H1 (cell line): ENCODE measurements at regions not wholly inside any gene's neighbourhood (a gene's known extent, or its start where the extent isn't known, plus 50 kb on each side); places are given as distances from the start of the nearest gene placed in this dataset.

Source experiments
- CTCF ChIA-PET: fragments of 300-600 bp; sonication (Branson Sonifier 250); formaldehyde crosslinking; loops from one replicate; lab custom pipeline; 2021; ENCODE audit not compliant: partially characterized antibody; lab: Charles Lee
- POLR2A ChIA-PET: fragments of 300-600 bp; sonication (Branson Sonifier 250); formaldehyde crosslinking; loops from one replicate; lab custom pipeline; 2021; ENCODE audit warnings: inconsistent platforms; ENCODE audit not compliant: partially characterized antibody; lab: Charles Lee
- DNase-seq, 2 experiments: peaks; one replicate each; pipeline versions ENCODE4 v3.0.0 to v3.0.0-alpha.2; 2010 to 2022; ENCODE audit warnings: low spot score in 2 of 2, low read depth in 1 of 2, mixed read lengths in 1 of 2
- FAIRE-seq: peaks from 2 replicates; lab custom pipeline; 2011; peaks lifted over from hg19 to GRCh38; lab: Jason Lieb, UNC
- H2AFZ ChIP-seq: 2 replicates; pipeline ENCODE4 v1.8.1; 2012; ENCODE audit warnings: low read length, inconsistent platforms
- H2AK5ac ChIP-seq: 2 replicates; pipeline ENCODE4 v1.6.1; 2013; ENCODE audit warnings: low read depth, low read length
- H2BK120ac ChIP-seq: replicated peaks from 2 replicates; pipeline ENCODE3; 2013; ENCODE audit warnings: low read depth, low read length, inconsistent platforms
- H2BK12ac ChIP-seq: 2 replicates; pipeline ENCODE4 v1.6.1; 2013; ENCODE audit warnings: low read depth, low read length
- H2BK15ac ChIP-seq: 2 replicates; pipeline ENCODE4 v1.6.1; 2013; ENCODE audit warnings: low read length
- H2BK20ac ChIP-seq: 2 replicates; pipeline ENCODE4 v1.6.1; 2013; ENCODE audit warnings: low read length
- H2BK5ac ChIP-seq: 2 replicates; pipeline ENCODE4 v1.6.1; 2013; ENCODE audit warnings: low read depth, low read length
- H3K14ac ChIP-seq: 2 replicates; pipeline ENCODE4 v1.6.1; 2013; ENCODE audit warnings: inconsistent platforms; ENCODE audit not compliant: insufficient read length
- H3K18ac ChIP-seq: 2 replicates; pipeline ENCODE4 v1.6.1; 2013; ENCODE audit warnings: low read length; ENCODE audit errors: extremely low read depth
- H3K23ac ChIP-seq: 2 replicates; pipeline ENCODE4 v1.6.1; 2013; ENCODE audit warnings: inconsistent platforms; ENCODE audit not compliant: insufficient read length
- H3K23me2 ChIP-seq: 2 replicates; pipeline ENCODE4 v1.6.1; 2013; ENCODE audit warnings: low read depth, low read length
- H3K27ac ChIP-seq: 2 replicates; pipeline ENCODE4 v1.6.1; 2011; ENCODE audit warnings: low read depth, low read length, inconsistent platforms
- H3K27me3 ChIP-seq, 4 experiments: replicated peaks in 1 of 4; 1 replicate in 1 of 4; 2 replicates in 3 of 4; pipeline versions ENCODE4 v1.6.1 to v1.8.1; 2011 to 2013; ENCODE audit warnings: low read length in 3 of 4, mild to moderate bottlenecking in 3 of 4, inconsistent platforms in 2 of 4, mixed read lengths in 2 of 4, moderate library complexity in 1 of 4; ENCODE audit not compliant: control insufficient read depth in 3 of 4, insufficient read depth in 3 of 4; ENCODE audit errors: extremely low read depth in 1 of 4
- H3K36me3 ChIP-seq, 4 experiments: 2 replicates each; pipeline versions ENCODE4 v1.6.1 to v1.8.1; 2011 to 2013; ENCODE audit warnings: mild to moderate bottlenecking in 4 of 4, low read length in 3 of 4, moderate library complexity in 2 of 4, control low read depth in 1 of 4, inconsistent platforms in 1 of 4; ENCODE audit not compliant: insufficient read depth in 4 of 4, control insufficient read depth in 2 of 4
- H3K4ac ChIP-seq: replicated peaks from 2 replicates; pipeline ENCODE3; 2013; ENCODE audit warnings: low read length, low read depth, mixed read lengths, inconsistent platforms; ENCODE audit not compliant: insufficient read length
- H3K4me1 ChIP-seq, 4 experiments: replicated peaks in 1 of 4; 1 replicate in 1 of 4; 2 replicates in 3 of 4; pipeline versions ENCODE4 v1.6.1 to v1.8.1; 2011 to 2013; ENCODE audit warnings: low read length in 3 of 4, inconsistent platforms in 2 of 4, mixed read lengths in 1 of 4; ENCODE audit not compliant: insufficient read depth in 4 of 4, control insufficient read depth in 3 of 4
- H3K4me2 ChIP-seq, 2 experiments: 2 replicates each; pipeline versions ENCODE4 v1.6.1 to v1.8.1; 2011 to 2013; ENCODE audit warnings: low read depth in 2 of 2, low read length in 2 of 2, control low read depth in 1 of 2, inconsistent platforms in 1 of 2, mild to moderate bottlenecking in 1 of 2; ENCODE audit not compliant: insufficient read depth in 1 of 2
- H3K4me3 ChIP-seq, 4 experiments: fragments of 200-600, 300-600 bp in 1 of 4; sonication (generic), shearing (Covaris generic), sonication (Bioruptor Twin) in 1 of 4; 2 replicates each; pipeline versions ENCODE4 v1.5.1 to v1.8.1; 2011 to 2016; ENCODE audit warnings: low read length in 4 of 4, low read depth in 3 of 4, control low read depth in 2 of 4, inconsistent platforms in 2 of 4, mild to moderate bottlenecking in 2 of 4, mixed read lengths in 1 of 4, moderate library complexity in 1 of 4; ENCODE audit not compliant: insufficient read depth in 2 of 4; ENCODE audit errors: extremely low read depth in 1 of 4
- H3K56ac ChIP-seq: replicated peaks from 2 replicates; pipeline ENCODE3; 2013; ENCODE audit warnings: low read depth, mild to moderate bottlenecking, mixed read lengths, low read length, inconsistent platforms; ENCODE audit not compliant: insufficient read length
- H3K79me1 ChIP-seq: 2 replicates; pipeline ENCODE4 v1.6.1; 2013; ENCODE audit warnings: low read depth, low read length, control low read depth
- H3K79me2 ChIP-seq, 2 experiments: 2 replicates each; pipeline versions ENCODE4 v1.6.1 to v1.8.1; 2012 to 2013; ENCODE audit warnings: low read length in 2 of 2, mild to moderate bottlenecking in 2 of 2, inconsistent platforms in 1 of 2; ENCODE audit not compliant: insufficient read depth in 2 of 2, control insufficient read depth in 1 of 2
- H3K9ac ChIP-seq, 4 experiments: replicated peaks in 1 of 4; 1 replicate in 1 of 4; 2 replicates in 3 of 4; pipeline versions ENCODE4 v1.6.1 to v1.8.1; 2011 to 2013; ENCODE audit warnings: low read depth in 3 of 4, low read length in 3 of 4, control low read depth in 2 of 4, mild to moderate bottlenecking in 2 of 4, moderate library complexity in 2 of 4, inconsistent platforms in 1 of 4; ENCODE audit errors: extremely low read depth in 1 of 4
- H3K9me3 ChIP-seq, 2 experiments: 2 replicates each; pipeline versions ENCODE4 v1.6.1 to v1.8.1; 2012 to 2013; ENCODE audit warnings: mild to moderate bottlenecking in 2 of 2, moderate library complexity in 2 of 2, control low read depth in 1 of 2, inconsistent platforms in 1 of 2, low read depth in 1 of 2, low read length in 1 of 2, mixed read lengths in 1 of 2; ENCODE audit not compliant: insufficient read depth in 2 of 2
- H4K20me1 ChIP-seq, 2 experiments: replicated peaks in 1 of 2; 2 replicates each; pipeline versions ENCODE3 to v1.8.1; 2011 to 2013; ENCODE audit warnings: inconsistent platforms in 2 of 2, low read length in 2 of 2, mild to moderate bottlenecking in 1 of 2; ENCODE audit not compliant: insufficient read depth in 2 of 2, control insufficient read depth in 1 of 2
- H4K5ac ChIP-seq: 2 replicates; pipeline ENCODE4 v1.6.1; 2013; ENCODE audit warnings: low read length, low read depth, mixed read lengths, inconsistent platforms; ENCODE audit not compliant: insufficient read length
- H4K8ac ChIP-seq: 2 replicates; pipeline ENCODE4 v1.8.0; 2013; ENCODE audit warnings: mild to moderate bottlenecking, moderate library complexity, low read length, inconsistent platforms; ENCODE audit not compliant: insufficient read depth; ENCODE audit errors: extremely low read depth
- H4K91ac ChIP-seq: replicated peaks from 2 replicates; pipeline ENCODE3; 2013; ENCODE audit warnings: low read length, mixed read lengths, inconsistent platforms; ENCODE audit not compliant: insufficient read length
- BCL11A ChIP-seq, 2 experiments: IDR thresholded peaks; one replicate each; pipeline ENCODE4 v1.6.1; 2011; ENCODE audit warnings: low read depth in 2 of 2, low read length in 2 of 2, mild to moderate bottlenecking in 2 of 2
- BRCA1 ChIP-seq: IDR thresholded peaks from 2 replicates; pipeline ENCODE4 v1.6.1; 2012; ENCODE audit warnings: low read depth, low read length, improper control_type of control experiment
- CBX8 ChIP-seq: fragments of 300-800, 300-1000 bp; sonication (generic); IDR thresholded peaks from 2 replicates; pipeline ENCODE4 v1.7.1; 2016; ENCODE audit warnings: low read depth, low read length, borderline replicate concordance
- CREB1 ChIP-seq: IDR thresholded peaks from 2 replicates; pipeline ENCODE4 v1.6.1; 2012; ENCODE audit warnings: inconsistent platforms
- GABPA ChIP-seq: IDR thresholded peaks from 2 replicates; pipeline ENCODE4 v1.6.1; 2011; ENCODE audit warnings: mild to moderate bottlenecking, low read length, moderate library complexity, borderline replicate concordance; ENCODE audit not compliant: insufficient read depth
- JUND ChIP-seq: IDR thresholded peaks from 2 replicates; pipeline ENCODE4 v1.6.1; 2011; ENCODE audit warnings: mild to moderate bottlenecking, improper control_type of control experiment, low read length
- KDM1A ChIP-seq: fragments of 200-600, 300-600 bp; sonication (generic); IDR thresholded peaks from 2 replicates; pipeline ENCODE4 v1.7.1; 2016; ENCODE audit warnings: mild to moderate bottlenecking, low read length, borderline replicate concordance
- KDM5A ChIP-seq: fragments of 200-600 bp; IDR thresholded peaks from 2 replicates; pipeline ENCODE4 v1.7.1; 2012; ENCODE audit warnings: mild to moderate bottlenecking, low read length, inconsistent platforms, mixed read lengths
- PHF8 ChIP-seq: fragments of 200-600 bp; sonication (generic); conservative IDR thresholded peaks from 2 replicates; pipeline ENCODE4 v1.7.1; 2012; ENCODE audit warnings: low read depth, mild to moderate bottlenecking, inconsistent platforms, low read length, moderate library complexity
- POLR2A ChIP-seq, 2 experiments: IDR thresholded peaks; 1 replicate in 1 of 2; 2 replicates in 1 of 2; pipeline ENCODE4 v1.6.1; 2011; ENCODE audit warnings: low read depth in 2 of 2, low read length in 2 of 2, mild to moderate bottlenecking in 2 of 2; ENCODE audit errors: control extremely low read depth in 1 of 2
- RAD21 ChIP-seq, 2 experiments: IDR thresholded peaks in 1 of 2; conservative IDR thresholded peaks in 1 of 2; 2 replicates each; pipeline ENCODE4 v1.6.1; 2011; ENCODE audit warnings: low read depth in 2 of 2, low read length in 2 of 2, improper control_type of control experiment in 1 of 2, inconsistent platforms in 1 of 2, mild to moderate bottlenecking in 1 of 2, moderate library complexity in 1 of 2
- RNF2 ChIP-seq: fragments of 200-900, 300-1000 bp; sonication (generic); IDR thresholded peaks from 2 replicates; pipeline ENCODE4 v1.7.1; 2016; ENCODE audit warnings: borderline replicate concordance, low read depth, mild to moderate bottlenecking, antibody characterized with exemption, low read length; ENCODE audit not compliant: poor library complexity, severe bottlenecking; ENCODE audit errors: missing control alignments
- TCF12 ChIP-seq: IDR thresholded peaks from 2 replicates; pipeline ENCODE4 v1.6.1; 2011; ENCODE audit warnings: low read depth, mild to moderate bottlenecking, low read length
- TEAD4 ChIP-seq: IDR thresholded peaks from 2 replicates; pipeline ENCODE4 v1.6.1; 2012; ENCODE audit warnings: low read depth, low read length, inconsistent platforms, mixed read lengths
- WGBS, 2 experiments: shearing (Covaris generic) in 1 of 2; methylation state at CpG; one replicate each; pipeline versions ENCODE4 v1.1.6 to v1.1.7; 2013 to 2015; ENCODE audit warnings: low lambda C conversion rate in 2 of 2, mixed read lengths in 2 of 2, inconsistent platforms in 1 of 2, low coverage in 1 of 2, missing lambda C conversion rate in 1 of 2; ENCODE audit not compliant: insufficient replicate concordance in 2 of 2, insufficient coverage in 1 of 2, insufficient read length in 1 of 2; ENCODE audit errors: extremely low coverage in 1 of 2, missing lambda C conversion rate in 1 of 2; 5-methylcytosine and 5-hydroxymethylcytosine counted together
- TF ChIP-seq, protein P1 (sequence below): IDR thresholded peaks from 2 replicates; pipeline ENCODE4 v1.6.1; 2011; ENCODE audit warnings: low read depth, mild to moderate bottlenecking, low read length; ENCODE audit not compliant: insufficient read depth

DNA sequence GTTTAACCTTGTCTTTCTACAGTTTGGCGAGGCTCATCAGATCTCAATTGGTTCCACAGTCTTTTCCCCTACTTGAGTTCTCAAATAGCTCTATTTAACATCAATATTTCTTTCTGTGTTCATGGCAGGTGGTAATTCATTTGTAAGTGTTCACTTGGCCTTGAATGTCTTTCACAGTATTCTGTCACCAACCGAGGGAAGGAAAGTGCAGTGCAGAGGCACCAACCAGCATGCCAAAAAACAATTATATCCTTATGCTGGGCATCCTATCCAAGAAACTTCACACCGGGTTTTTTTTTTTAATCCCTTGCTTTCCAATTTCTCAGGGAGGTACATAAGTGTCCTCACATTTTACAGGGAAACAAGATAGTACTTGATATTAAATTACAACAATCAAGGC, 55.0 kb upstream of the ZC3H12C start:
- Histone ChIP-seq H2BK15ac (no peak overlapping the region), H3K4me3 (no peak overlapping the region), H2BK120ac (no peak overlapping the region), H3K23ac (no peak overlapping the region), H4K20me1 (peaks cover 0 to 1% of the 10 kb centered on the region in 2 experiments), H3K18ac (no peak overlapping the region), H2AK5ac (no peak overlapping the region), H4K5ac (no peak overlapping the region), H2AFZ (no peak overlapping the region), H2BK5ac (no peak overlapping the region), H4K91ac (no peak overlapping the region), H3K23me2 (no peaks in the 10 kb centered on the region), H2BK20ac (no peak overlapping the region), H2BK12ac (no peak overlapping the region), H3K4ac (no peak overlapping the region), H4K8ac (no peak overlapping the region), H3K4me2 (no peak overlapping the region), H3K36me3 (no peaks in the 10 kb centered on the region), H3K9ac (no peak overlapping the region), H3K79me2 (no peaks in the 10 kb centered on the region), H3K14ac (no peak overlapping the region), H3K27ac (no peak overlapping the region), H3K9me3 (no peaks in the 10 kb centered on the region), H3K56ac (no peak overlapping the region), H3K4me1 (no peaks in the 10 kb centered on the region), H3K79me1 (no peaks in the 10 kb centered on the region), H3K27me3 (no peaks in the 10 kb centered on the region)
- FAIRE-seq (no peak), DNase-seq (no peak)
- 85% methylated on average over 3 of the region's 3 CpGs; no CpG with 5 or more reads in 1 of the 2 experiments for WGBS, 2 experiments
- ChIA-PET POLR2A (interaction anchor here (0.7 kb wide), 1 partner anchor 309 kb away, joined by 3 read pairs; no protein-coding TSS in a partner anchor), CTCF (no interaction called here)
- TF ChIP-seq, protein P1, sequence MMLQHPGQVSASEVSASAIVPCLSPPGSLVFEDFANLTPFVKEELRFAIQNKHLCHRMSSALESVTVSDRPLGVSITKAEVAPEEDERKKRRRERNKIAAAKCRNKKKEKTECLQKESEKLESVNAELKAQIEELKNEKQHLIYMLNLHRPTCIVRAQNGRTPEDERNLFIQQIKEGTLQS = no peak
- TF ChIP-seq KDM5A = no peak
- no peak for TF ChIP-seq CREB1
- TF ChIP-seq CBX8 = no peak
- TF ChIP-seq TEAD4 = no peak
- no peak for TF ChIP-seq GABPA
- no peak for TF ChIP-seq BRCA1
- TF ChIP-seq RAD21 (IDR thresholded peaks at IDR 0.05 in 1 of 2, conservative IDR thresholded peaks at IDR 0.05 in 1 of 2; ENCODE audit: low read depth in 2 of 2, low read length in 2 of 2) = no peak
- TF ChIP-seq POLR2A (IDR thresholded peaks at IDR 0.05; ENCODE audit: control extremely low read depth in 1 of 2, low read depth in 2 of 2, low read length in 2 of 2) = no peak
- no peak for TF ChIP-seq BCL11A (IDR thresholded peaks at IDR 0.05; ENCODE audit: low read depth in 2 of 2, low read length in 2 of 2)
- no peak for TF ChIP-seq RNF2
- no peak for TF ChIP-seq JUND
- no peak for TF ChIP-seq TCF12
- TF ChIP-seq KDM1A = no peak
- TF ChIP-seq PHF8 = no peak
